H9 (cell line): ENCODE measurements at regions not wholly inside any gene's neighbourhood (a gene's known extent, or its start where the extent isn't known, plus 50 kb on each side); places are given as distances from the start of the nearest gene placed in this dataset.

Experiments used
- DNase-seq: peaks from one replicate; pipeline ENCODE4 v3.0.0-alpha.2; 2017
- H2AFZ ChIP-seq: one replicate; pipeline ENCODE4 v1.6.1; 2013; ENCODE audit warnings: mild to moderate bottlenecking, low read length, control low read depth, moderate library complexity
- H2AK5ac ChIP-seq: 2 replicates; pipeline ENCODE4 v1.6.1; 2013; ENCODE audit warnings: low read length, control low read depth, mixed read lengths; ENCODE audit not compliant: insufficient read length
- H2BK120ac ChIP-seq: one replicate; pipeline ENCODE4 v1.6.1; 2013; ENCODE audit warnings: low read depth, mild to moderate bottlenecking, low read length, control low read depth, inconsistent platforms; ENCODE audit not compliant: poor library complexity, severe bottlenecking
- H2BK12ac ChIP-seq: 2 replicates; pipeline ENCODE4 v1.6.1; 2013; ENCODE audit warnings: low read length, control low read depth, mixed read lengths, low read depth; ENCODE audit not compliant: insufficient read length
- H2BK15ac ChIP-seq: 2 replicates; pipeline ENCODE4 v1.6.1; 2013; ENCODE audit warnings: low read depth, low read length, control low read depth
- H2BK20ac ChIP-seq: one replicate; pipeline ENCODE4 v1.6.1; 2013; ENCODE audit warnings: low read depth, mild to moderate bottlenecking, low read length, control low read depth, inconsistent platforms; ENCODE audit not compliant: poor library complexity, severe bottlenecking
- H2BK5ac ChIP-seq: 2 replicates; pipeline ENCODE4 v1.6.1; 2013; ENCODE audit warnings: low read length, control low read depth, mixed read lengths; ENCODE audit not compliant: insufficient read length
- H3K14ac ChIP-seq: 2 replicates; pipeline ENCODE4 v1.6.1; 2013; ENCODE audit warnings: low read length, control low read depth; ENCODE audit not compliant: insufficient read depth
- H3K18ac ChIP-seq: 2 replicates; pipeline ENCODE4 v1.6.1; 2013; ENCODE audit warnings: low read depth, mild to moderate bottlenecking, mixed read lengths, low read length, control low read depth; ENCODE audit not compliant: insufficient read length
- H3K23ac ChIP-seq: 2 replicates; pipeline ENCODE4 v1.6.1; 2013; ENCODE audit warnings: low read length, control low read depth, mixed read lengths, low read depth; ENCODE audit not compliant: insufficient read length
- H3K23me2 ChIP-seq: 2 replicates; pipeline ENCODE4 v1.6.1; 2013; ENCODE audit warnings: low read depth, mild to moderate bottlenecking, mixed read lengths, low read length, control low read depth; ENCODE audit not compliant: insufficient read length, poor library complexity, severe bottlenecking
- H3K27ac ChIP-seq: 2 replicates; pipeline ENCODE4 v1.5.1; 2013; ENCODE audit warnings: low read length, control low read depth, mixed read lengths, low read depth; ENCODE audit not compliant: insufficient read length
- H3K27me3 ChIP-seq: 2 replicates; pipeline ENCODE4 v1.6.1; 2013; ENCODE audit warnings: low read length, control low read depth, inconsistent platforms; ENCODE audit not compliant: insufficient read depth
- H3K4ac ChIP-seq: 2 replicates; pipeline ENCODE4 v1.6.1; 2013; ENCODE audit warnings: low read depth, mild to moderate bottlenecking, control low read depth, inconsistent platforms, low read length, moderate library complexity
- H3K4me1 ChIP-seq: 2 replicates; pipeline ENCODE4 v1.6.1; 2013; ENCODE audit warnings: low read length, control low read depth, inconsistent platforms; ENCODE audit not compliant: insufficient read depth
- H3K4me2 ChIP-seq: 2 replicates; pipeline ENCODE4 v1.6.1; 2013; ENCODE audit warnings: low read length, control low read depth, mixed read lengths; ENCODE audit not compliant: insufficient read length, insufficient read depth
- H3K56ac ChIP-seq: 2 replicates; pipeline ENCODE4 v1.6.1; 2013; ENCODE audit warnings: low read depth, mild to moderate bottlenecking, mixed read lengths, low read length, control low read depth; ENCODE audit not compliant: insufficient read length
- H3K79me1 ChIP-seq: 2 replicates; pipeline ENCODE4 v1.6.1; 2013; ENCODE audit warnings: low read depth, mild to moderate bottlenecking, moderate library complexity, low read length, control low read depth, inconsistent platforms; ENCODE audit not compliant: insufficient read depth, poor library complexity, severe bottlenecking
- H3K79me2 ChIP-seq: 2 replicates; pipeline ENCODE4 v1.6.1; 2013; ENCODE audit warnings: low read length, control low read depth, inconsistent platforms; ENCODE audit not compliant: insufficient read depth
- H3K9ac ChIP-seq: 2 replicates; pipeline ENCODE4 v1.6.1; 2013; ENCODE audit warnings: low read length, control low read depth, mixed read lengths; ENCODE audit not compliant: insufficient read length; ENCODE audit errors: extremely low read depth
- H3K9me3 ChIP-seq: one replicate; pipeline ENCODE4 v1.6.1; 2013; ENCODE audit warnings: low read depth, low read length, inconsistent platforms; ENCODE audit not compliant: control insufficient read depth
- H3T11ph ChIP-seq: one replicate; pipeline ENCODE4 v1.6.1; 2013; ENCODE audit warnings: mild to moderate bottlenecking, low read length, control low read depth, inconsistent platforms
- H4K20me1 ChIP-seq: one replicate; pipeline ENCODE4 v1.6.1; 2013; ENCODE audit not compliant: control insufficient read depth, insufficient read length, insufficient read depth
- H4K5ac ChIP-seq: 2 replicates; pipeline ENCODE4 v1.6.1; 2013; ENCODE audit warnings: low read depth, mild to moderate bottlenecking, mixed read lengths, low read length, control low read depth; ENCODE audit not compliant: insufficient read length
- H4K8ac ChIP-seq: replicated peaks from 2 replicates; pipeline ENCODE4 v1.6.1; 2013; ENCODE audit warnings: low read length, control low read depth, mixed read lengths, low read depth; ENCODE audit not compliant: insufficient read length
- H4K91ac ChIP-seq: 2 replicates; pipeline ENCODE4 v1.6.1; 2013; ENCODE audit warnings: low read depth, mild to moderate bottlenecking, moderate library complexity, mixed read lengths, low read length, control low read depth; ENCODE audit not compliant: insufficient read length
- H3K27ac Mint-ChIP-seq, 3 experiments: 2 replicates in 2 of 3; 3 replicates in 1 of 3; pipeline ENCODE4 v1.8.0; 2020 to 2021; ENCODE audit warnings: mixed read lengths in 3 of 3, mild to moderate bottlenecking in 1 of 3, moderate library complexity in 1 of 3
- H3K27me3 Mint-ChIP-seq: 2 replicates; pipeline ENCODE4 v1.8.0; 2021; ENCODE audit warnings: low read depth, mild to moderate bottlenecking, moderate library complexity, mixed read lengths
- H3K36me3 Mint-ChIP-seq, 3 experiments: 2 replicates in 2 of 3; 3 replicates in 1 of 3; pipeline ENCODE4 v1.8.0; 2020 to 2021; ENCODE audit warnings: low read depth in 3 of 3, mixed read lengths in 3 of 3; ENCODE audit not compliant: insufficient read depth in 1 of 3
- H3K4me1 Mint-ChIP-seq, 2 experiments: 2 replicates each; pipeline ENCODE4 v1.8.0; 2020; ENCODE audit warnings: mixed read lengths in 2 of 2
- H3K4me3 Mint-ChIP-seq, 2 experiments: 2 replicates in 1 of 2; 3 replicates in 1 of 2; pipeline ENCODE4 v1.8.0; 2020 to 2021; ENCODE audit warnings: mild to moderate bottlenecking in 2 of 2, mixed read lengths in 2 of 2, moderate library complexity in 1 of 2
- H3K9me3 Mint-ChIP-seq, 2 experiments: 2 replicates in 1 of 2; 3 replicates in 1 of 2; pipeline ENCODE4 v1.8.0; 2020; ENCODE audit warnings: mild to moderate bottlenecking in 2 of 2, mixed read lengths in 2 of 2, moderate library complexity in 1 of 2
- WGBS: extraction: QIAGEN DNeasy Blood & Tissue Kit; methylation state at CpG from one replicate; pipeline ENCODE4 v1.1.7; 2013; ENCODE audit warnings: missing lambda C conversion rate, low lambda C conversion rate, mixed read lengths; ENCODE audit not compliant: insufficient read length; ENCODE audit errors: extremely low coverage; 5-methylcytosine and 5-hydroxymethylcytosine counted together
- TF ChIP-seq, protein P1 (sequence below): fragments of 200-600 bp; sonication (generic); conservative IDR thresholded peaks from 3 replicates; pipeline ENCODE4 v1.8.0; 2021; ENCODE audit warnings: antibody characterized with exemption, mild to moderate bottlenecking

DNA sequence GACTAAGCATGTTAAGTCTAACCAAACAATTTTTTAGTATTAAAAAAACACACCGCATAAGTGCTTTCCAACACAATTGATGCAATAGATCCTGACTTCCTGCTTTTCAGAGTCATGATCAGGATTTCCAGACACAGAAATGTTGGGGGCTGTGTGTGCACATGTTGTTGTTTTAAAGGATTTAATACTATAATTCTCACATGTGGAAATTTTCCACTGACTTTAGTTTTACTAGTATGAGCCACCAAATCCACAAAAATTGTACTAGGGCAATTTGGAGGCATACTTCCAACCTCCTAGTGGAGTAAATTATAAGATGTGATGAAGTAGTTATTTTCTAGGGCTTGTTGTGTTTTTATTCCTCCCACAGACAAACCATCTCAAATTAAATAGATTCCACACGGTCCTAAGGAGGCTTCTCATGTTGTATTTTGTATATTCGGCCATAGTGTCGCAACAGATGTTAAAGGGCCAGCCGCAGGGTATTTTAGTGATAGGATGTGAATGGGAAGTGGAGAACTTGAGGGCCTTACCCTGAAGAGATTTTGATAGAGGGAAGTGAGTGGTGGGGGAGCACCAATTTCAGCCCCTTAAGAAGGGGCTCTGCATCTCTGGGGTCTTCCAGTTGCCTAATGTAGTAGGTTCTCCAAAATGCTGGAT is 108.9 kb upstream of the KLF7 start:
- no peak for DNase-seq
- Histone ChIP-seq H3K4ac (no peak overlapping the region), H2BK20ac (no peak overlapping the region), H3K4me2 (no peak overlapping the region), H3K9ac (no peak overlapping the region), H2BK15ac (no peak overlapping the region), H2BK5ac (no peak overlapping the region), H2AK5ac (no peak overlapping the region), H3K4me1 (no peaks in the 10 kb centered on the region), H3K23ac (no peak overlapping the region), H3K27ac (no peak overlapping the region), H3K79me2 (no peaks in the 10 kb centered on the region), H4K8ac (no peak overlapping the region), H3K79me1 (no peaks in the 10 kb centered on the region), H2BK120ac (no peak overlapping the region), H3K23me2 (no peaks in the 10 kb centered on the region), H2AFZ (no peak overlapping the region), H3K56ac (no peak overlapping the region), H3K14ac (no peak overlapping the region), H2BK12ac (no peak overlapping the region), H4K91ac (no peak overlapping the region), H3K27me3 (no peaks in the 10 kb centered on the region), H3T11ph (no peak overlapping the region), H4K20me1 (no peaks in the 10 kb centered on the region), H4K5ac (no peak overlapping the region), H3K18ac (no peak overlapping the region), H3K9me3 (no peaks in the 10 kb centered on the region)
- Mint-ChIP-seq H3K9me3 (peaks cover 2 to 3% of the 10 kb centered on the region in 2 experiments; a peak in 3 of 5 replicates), H3K4me3 (no peak overlapping the region), H3K27ac (no peak overlapping the region), H3K4me1 (peaks cover 4 to 8% of the 10 kb centered on the region in 2 experiments), H3K36me3 (peaks cover 0 to 8% (median 2%) of the 10 kb centered on the region in 3 experiments; a peak in 1 of 7 replicates), H3K27me3 (no peaks in the 10 kb centered on the region; the same call in 1 of the 2 replicates)
- TF ChIP-seq, protein P1, sequence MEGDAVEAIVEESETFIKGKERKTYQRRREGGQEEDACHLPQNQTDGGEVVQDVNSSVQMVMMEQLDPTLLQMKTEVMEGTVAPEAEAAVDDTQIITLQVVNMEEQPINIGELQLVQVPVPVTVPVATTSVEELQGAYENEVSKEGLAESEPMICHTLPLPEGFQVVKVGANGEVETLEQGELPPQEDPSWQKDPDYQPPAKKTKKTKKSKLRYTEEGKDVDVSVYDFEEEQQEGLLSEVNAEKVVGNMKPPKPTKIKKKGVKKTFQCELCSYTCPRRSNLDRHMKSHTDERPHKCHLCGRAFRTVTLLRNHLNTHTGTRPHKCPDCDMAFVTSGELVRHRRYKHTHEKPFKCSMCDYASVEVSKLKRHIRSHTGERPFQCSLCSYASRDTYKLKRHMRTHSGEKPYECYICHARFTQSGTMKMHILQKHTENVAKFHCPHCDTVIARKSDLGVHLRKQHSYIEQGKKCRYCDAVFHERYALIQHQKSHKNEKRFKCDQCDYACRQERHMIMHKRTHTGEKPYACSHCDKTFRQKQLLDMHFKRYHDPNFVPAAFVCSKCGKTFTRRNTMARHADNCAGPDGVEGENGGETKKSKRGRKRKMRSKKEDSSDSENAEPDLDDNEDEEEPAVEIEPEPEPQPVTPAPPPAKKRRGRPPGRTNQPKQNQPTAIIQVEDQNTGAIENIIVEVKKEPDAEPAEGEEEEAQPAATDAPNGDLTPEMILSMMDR = no peak
- no CpG with 5 or more reads among the region's 5 CpGs for WGBS
